ENCODE measurements at regions not wholly inside any gene's neighbourhood (a gene's known extent, or its start where the extent isn't known, plus 50 kb on each side); places are given as distances from the start of the nearest gene placed in this dataset.
A peak's percentile ranks its signal among the peaks of the same experiment; 100 is the strongest.

GRCh38 chr10:123492016-123492415 lies 174.1 kb upstream of the GPR26 start:
- no peaks in the 10 kb centered on the region for H3F3A ChIP-seq (ENCODE audit: insufficient read depth)

GRCh38 chr10:123494301-123494808 lies 171.8 kb upstream of the GPR26 start:
- Histone ChIP-seq H4K20me1 (ENCODE audit: insufficient read depth) (no peaks in the 10 kb centered on the region), H3K4me1 (ENCODE audit: insufficient read depth) (no peaks in the 10 kb centered on the region), H2AFZ (no peak overlapping the region), H3K79me2 (ENCODE audit: insufficient read depth) (no peaks in the 10 kb centered on the region), H3K27me3 (replicated peaks; ENCODE audit: insufficient read depth) (no peaks in the 10 kb centered on the region), H3K36me3 (ENCODE audit: low read depth) (no peaks in the 10 kb centered on the region), H3K9me3 (ENCODE audit: low read depth) (no peaks in the 10 kb centered on the region), H3K9ac (no peak overlapping the region), H3K9me2 (ENCODE audit: insufficient read depth) (no peaks in the 10 kb centered on the region), H3F3A (ENCODE audit: insufficient read depth) (no peaks in the 10 kb centered on the region), H3K4me3 (no peak overlapping the region), H3K27ac (no peak overlapping the region), H3K4me2 (ENCODE audit: unreplicated experiment) (no peak overlapping the region)
- WGBS, 2 experiments (ENCODE audit: low coverage in 1 of 2, low lambda C conversion rate in 2 of 2, missing lambda C conversion rate in 2 of 2): 35 to 36% methylated on average over 5 of the region's 5 CpGs
- no peak for TF ChIP-seq EZH2phosphoT487 (IDR thresholded peaks at IDR 0.05; ENCODE audit: insufficient read depth, low read depth)
- TF ChIP-seq EZH2 (IDR thresholded peaks at IDR 0.05; ENCODE audit: insufficient read depth, poor library complexity, severe bottlenecking): no peak
- DNase-seq: no peak
- in situ Hi-C loops (cut with MboI): no loop called here

More at GRCh38 chr10:123492016-123492415, 174.1 kb upstream of the GPR26 start:
- Histone ChIP-seq H3K9me3 (ENCODE audit: low read depth) (no peaks in the 10 kb centered on the region), H4K20me1 (ENCODE audit: insufficient read depth) (no peaks in the 10 kb centered on the region), H3K4me3 (no peak overlapping the region), H2AFZ (no peak overlapping the region), H3K79me2 (ENCODE audit: insufficient read depth) (no peaks in the 10 kb centered on the region), H3K9me2 (ENCODE audit: insufficient read depth) (no peaks in the 10 kb centered on the region), H3K4me2 (ENCODE audit: unreplicated experiment) (no peak overlapping the region), H3K4me1 (ENCODE audit: insufficient read depth) (no peaks in the 10 kb centered on the region), H3K36me3 (ENCODE audit: low read depth) (no peaks in the 10 kb centered on the region), H3K27ac (no peak overlapping the region), H3K9ac (no peak overlapping the region), H3K27me3 (replicated peaks; ENCODE audit: insufficient read depth) (no peaks in the 10 kb centered on the region)
- 50 to 57% methylated on average over 14 of the region's 14 CpGs for WGBS, 2 experiments (ENCODE audit: low coverage in 1 of 2, low lambda C conversion rate in 2 of 2, missing lambda C conversion rate in 2 of 2)
- TF ChIP-seq EZH2 (IDR thresholded peaks at IDR 0.05; ENCODE audit: insufficient read depth, poor library complexity, severe bottlenecking): no peak
- TF ChIP-seq EZH2phosphoT487 (IDR thresholded peaks at IDR 0.05; ENCODE audit: insufficient read depth, low read depth): no peak
- in situ Hi-C loops (cut with MboI): no loop called here
- no peak for DNase-seq

GRCh38 chr10:123496375-123496774 lies 169.8 kb upstream of the GPR26 start:
- no peaks in the 10 kb centered on the region for H3K36me3 ChIP-seq (ENCODE audit: low read depth)
- 20 to 22% methylated on average over 6 of the region's 6 CpGs for WGBS, 2 experiments (ENCODE audit: low coverage in 1 of 2, low lambda C conversion rate in 2 of 2, missing lambda C conversion rate in 2 of 2)

GRCh38 chr10:123496996-123497660 lies 169.0 kb upstream of the GPR26 start:
- WGBS, 2 experiments (ENCODE audit: low coverage in 1 of 2, low lambda C conversion rate in 2 of 2, missing lambda C conversion rate in 2 of 2): 27 to 30% methylated on average over 10 of the region's 10 CpGs
- no peaks in the 10 kb centered on the region for H3K27me3 ChIP-seq (replicated peaks; ENCODE audit: insufficient read depth)
- H3K9ac ChIP-seq: no peak overlapping the region
- H3K36me3 ChIP-seq (ENCODE audit: low read depth): no peaks in the 10 kb centered on the region
- no peaks in the 10 kb centered on the region for H3K79me2 ChIP-seq (ENCODE audit: insufficient read depth)
- H3K4me1 ChIP-seq (ENCODE audit: insufficient read depth): no peaks in the 10 kb centered on the region
- TF ChIP-seq EZH2phosphoT487 (IDR thresholded peaks at IDR 0.05; ENCODE audit: insufficient read depth, low read depth) (no peak), EZH2 (IDR thresholded peaks at IDR 0.05; ENCODE audit: insufficient read depth, poor library complexity, severe bottlenecking) (no peak)
- no peaks in the 10 kb centered on the region for H3F3A ChIP-seq (ENCODE audit: insufficient read depth)
- no peak overlapping the region for H3K27ac ChIP-seq
- no peaks in the 10 kb centered on the region for H3K9me3 ChIP-seq (ENCODE audit: low read depth)
- DNase-seq: no peak
- H3K9me2 ChIP-seq (ENCODE audit: insufficient read depth): no peaks in the 10 kb centered on the region
- in situ Hi-C loops (cut with MboI): no loop called here
- H3K4me3 ChIP-seq: no peak overlapping the region
- H2AFZ ChIP-seq: no peak overlapping the region
- H3K4me2 ChIP-seq (ENCODE audit: unreplicated experiment): no peak overlapping the region
- H4K20me1 ChIP-seq (ENCODE audit: insufficient read depth): no peaks in the 10 kb centered on the region

More at GRCh38 chr10:123496375-123496774, 169.8 kb upstream of the GPR26 start:
- Histone ChIP-seq H2AFZ (no peak overlapping the region), H3K9me3 (ENCODE audit: low read depth) (no peaks in the 10 kb centered on the region), H3K9me2 (ENCODE audit: insufficient read depth) (no peaks in the 10 kb centered on the region), H3K4me3 (no peak overlapping the region), H3K79me2 (ENCODE audit: insufficient read depth) (no peaks in the 10 kb centered on the region), H4K20me1 (ENCODE audit: insufficient read depth) (no peaks in the 10 kb centered on the region), H3K27ac (no peak overlapping the region), H3K9ac (no peak overlapping the region), H3K27me3 (replicated peaks; ENCODE audit: insufficient read depth) (no peaks in the 10 kb centered on the region), H3K4me2 (ENCODE audit: unreplicated experiment) (no peak overlapping the region), H3F3A (ENCODE audit: insufficient read depth) (no peaks in the 10 kb centered on the region), H3K4me1 (ENCODE audit: insufficient read depth) (no peaks in the 10 kb centered on the region)
- DNase-seq: peak; percentile 7
- TF ChIP-seq EZH2 (IDR thresholded peaks at IDR 0.05; ENCODE audit: insufficient read depth, poor library complexity, severe bottlenecking) (no peak), EZH2phosphoT487 (IDR thresholded peaks at IDR 0.05; ENCODE audit: insufficient read depth, low read depth) (no peak)
- in situ Hi-C loops (cut with MboI): no loop called here

Measured in GM23248 (cell line).